AG04449 (cell line): ENCODE measurements at regions not wholly inside any gene's neighbourhood (a gene's known extent, or its start where the extent isn't known, plus 50 kb on each side); places are given as distances from the start of the nearest gene placed in this dataset.
"Not testable (repeated sequence)": the region's sequence is repeated elsewhere in the genome, so short reads cannot be mapped to it uniquely, and the experiment has no call there.

Experiments
- CTCF ChIA-PET: fragments of 350-600 bp; formaldehyde crosslinking; extraction: SDS; loops from one replicate; lab custom pipeline; 2021; ENCODE audit warnings: antibody characterized with exemption; lab: Yijun Ruan, JAX
- POLR2A ChIA-PET: fragments of 400-600, 350-600 bp; formaldehyde crosslinking; extraction: SDS; loops from one replicate; lab custom pipeline; 2020; ENCODE audit warnings: antibody characterized with exemption, inconsistent platforms; lab: Yijun Ruan, JAX
- DNase-seq: peaks from one replicate; pipeline ENCODE4 v3.0.0-alpha.2; 2010; ENCODE audit warnings: low read depth, low spot score
- H3K4me3 ChIP-seq: 2 replicates; pipeline ENCODE4 v1.5.1; 2011; ENCODE audit warnings: low read depth, mild to moderate bottlenecking, control low read depth, low read length
- TF ChIP-seq, protein P1 (sequence below): IDR thresholded peaks from one replicate; pipeline ENCODE4 v1.5.1; 2011; ENCODE audit warnings: mild to moderate bottlenecking, moderate library complexity, low read length, control low read depth, inconsistent platforms; ENCODE audit not compliant: insufficient read depth; ENCODE audit errors: missing control alignments

DNA sequence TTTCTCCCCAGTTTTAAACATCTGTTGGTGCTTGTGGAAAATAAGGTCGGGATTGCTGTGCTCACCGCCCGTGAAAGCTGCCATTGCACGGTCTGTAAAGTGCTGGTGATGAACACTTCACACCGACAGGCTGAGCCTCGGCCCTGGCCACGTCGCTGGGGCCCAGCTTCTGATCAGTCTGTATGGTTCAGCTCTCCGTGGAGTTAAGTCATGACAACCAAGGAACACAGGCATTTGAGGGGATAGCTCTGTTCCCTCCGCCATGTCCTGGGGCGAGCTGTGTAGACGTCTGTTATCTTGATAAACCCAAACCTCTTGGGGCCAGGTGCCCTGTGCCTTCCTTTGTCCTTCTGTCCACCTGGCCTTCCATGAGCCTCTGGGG lies 110.6 kb downstream of the METRNL start:
- ChIA-PET POLR2A (interaction anchor here (1.0 kb wide), 1 partner anchor 111 kb away, joined by 3 read pairs; the partner anchor contains the start of gene METRNL), CTCF (interaction anchor here (1.2 to 2.0 kb wide), 3 partner anchors 10 to 14 kb away, joined by 3 to 10 read pairs (median 3); no protein-coding TSS in a partner anchor)

DNA sequence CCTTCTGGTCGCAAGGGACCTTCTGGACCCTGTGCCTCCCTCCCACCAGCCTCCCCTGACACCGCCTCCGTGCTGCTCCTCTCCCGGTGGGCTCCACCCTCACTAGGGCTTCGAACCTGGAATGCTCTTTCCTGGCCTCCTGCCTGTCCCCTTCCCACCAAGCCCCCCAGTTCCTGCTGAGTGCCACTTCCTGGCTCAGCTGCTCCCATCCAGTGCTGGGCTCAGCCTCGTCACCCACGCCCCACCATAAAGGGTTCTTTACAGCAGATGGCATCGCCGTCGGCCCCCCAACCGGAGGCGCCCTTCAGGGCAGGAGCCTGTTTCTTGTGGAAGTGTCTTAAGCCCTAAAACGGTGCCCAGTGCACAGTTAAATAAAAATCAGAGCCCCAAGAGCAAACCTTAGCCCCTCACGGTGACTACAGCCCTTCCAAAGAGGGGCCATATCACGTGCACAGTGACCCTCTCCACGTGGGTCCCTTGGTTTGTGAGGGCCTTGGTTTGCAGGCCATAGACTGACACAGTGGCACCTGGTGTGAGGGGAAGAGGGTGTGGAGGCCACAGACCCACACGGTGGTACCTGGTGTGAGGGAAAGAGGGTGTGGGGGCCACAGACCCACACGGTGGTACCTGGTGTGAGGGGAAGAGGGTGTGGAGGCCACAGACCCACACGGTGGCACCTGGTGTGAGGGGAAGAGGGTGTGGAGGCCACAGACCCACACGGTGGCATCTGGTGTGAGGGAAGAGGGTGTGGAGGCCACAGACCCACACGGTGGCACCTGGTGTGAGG lies 111.4 kb downstream of the METRNL start:
- TF ChIP-seq, protein P1, sequence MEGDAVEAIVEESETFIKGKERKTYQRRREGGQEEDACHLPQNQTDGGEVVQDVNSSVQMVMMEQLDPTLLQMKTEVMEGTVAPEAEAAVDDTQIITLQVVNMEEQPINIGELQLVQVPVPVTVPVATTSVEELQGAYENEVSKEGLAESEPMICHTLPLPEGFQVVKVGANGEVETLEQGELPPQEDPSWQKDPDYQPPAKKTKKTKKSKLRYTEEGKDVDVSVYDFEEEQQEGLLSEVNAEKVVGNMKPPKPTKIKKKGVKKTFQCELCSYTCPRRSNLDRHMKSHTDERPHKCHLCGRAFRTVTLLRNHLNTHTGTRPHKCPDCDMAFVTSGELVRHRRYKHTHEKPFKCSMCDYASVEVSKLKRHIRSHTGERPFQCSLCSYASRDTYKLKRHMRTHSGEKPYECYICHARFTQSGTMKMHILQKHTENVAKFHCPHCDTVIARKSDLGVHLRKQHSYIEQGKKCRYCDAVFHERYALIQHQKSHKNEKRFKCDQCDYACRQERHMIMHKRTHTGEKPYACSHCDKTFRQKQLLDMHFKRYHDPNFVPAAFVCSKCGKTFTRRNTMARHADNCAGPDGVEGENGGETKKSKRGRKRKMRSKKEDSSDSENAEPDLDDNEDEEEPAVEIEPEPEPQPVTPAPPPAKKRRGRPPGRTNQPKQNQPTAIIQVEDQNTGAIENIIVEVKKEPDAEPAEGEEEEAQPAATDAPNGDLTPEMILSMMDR: no peak
- no peak for DNase-seq
- no peak overlapping the region for H3K4me3 ChIP-seq
- POLR2A ChIA-PET: interaction anchor here (1.0 kb wide), 1 partner anchor 112 kb away, joined by 3 read pairs; the partner anchor contains the start of gene METRNL
- CTCF ChIA-PET: interaction anchor here (1.4 to 2.0 kb wide), 2 partner anchors 10 to 12 kb away, joined by 3 to 10 read pairs; no protein-coding TSS in a partner anchor

More for the DNA sequence above, 110.6 kb downstream of the METRNL start:
- TF ChIP-seq, protein P1: no peak
- DNase-seq: no peak
- H3K4me3 ChIP-seq: no peak overlapping the region

DNA sequence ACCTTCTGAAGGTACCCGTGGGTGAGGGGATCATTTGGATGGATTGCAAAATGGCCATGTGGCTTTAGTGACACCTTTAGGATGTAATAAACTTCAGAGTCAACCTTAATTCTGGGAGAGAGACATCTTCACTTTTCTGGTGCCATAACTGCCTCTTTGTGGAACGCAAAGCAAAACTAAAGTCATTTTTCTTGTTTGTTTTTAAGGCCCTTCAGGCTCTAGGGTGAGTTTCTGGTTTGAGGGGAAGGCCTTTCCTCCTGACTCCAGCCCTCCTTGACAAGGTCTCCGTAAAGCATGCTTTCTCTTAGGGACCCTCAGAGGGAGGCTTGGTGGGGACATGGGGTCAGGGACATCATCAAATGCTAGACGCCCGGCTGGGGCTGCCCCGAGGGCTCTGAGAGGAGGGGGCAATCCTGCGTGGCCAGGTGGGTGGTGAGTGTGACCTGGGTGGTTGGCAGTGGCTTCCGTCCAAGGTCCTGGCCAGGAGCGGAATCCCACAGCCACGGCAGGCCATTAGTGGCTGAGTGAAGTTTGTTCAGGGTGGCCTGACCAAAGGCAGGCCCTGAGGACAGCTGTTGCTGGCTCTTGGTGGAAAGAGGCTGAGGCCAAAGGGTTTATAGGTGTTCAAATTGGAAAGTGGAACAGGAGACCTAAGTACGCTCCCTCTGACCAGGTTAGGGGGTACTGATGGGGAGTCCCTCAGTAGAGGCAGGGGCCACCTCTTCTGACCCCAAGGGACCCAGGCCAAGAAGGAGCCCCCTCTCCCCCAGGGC lies 112.2 kb downstream of the METRNL start:
- POLR2A ChIA-PET: no interaction called here
- DNase-seq: no peak
- CTCF ChIA-PET: interaction anchor here (1.3 kb wide), 1 partner anchor 411 kb away, joined by 3 read pairs; no protein-coding TSS in a partner anchor
- TF ChIP-seq, protein P1: no peak
- no peak overlapping the region for H3K4me3 ChIP-seq

DNA sequence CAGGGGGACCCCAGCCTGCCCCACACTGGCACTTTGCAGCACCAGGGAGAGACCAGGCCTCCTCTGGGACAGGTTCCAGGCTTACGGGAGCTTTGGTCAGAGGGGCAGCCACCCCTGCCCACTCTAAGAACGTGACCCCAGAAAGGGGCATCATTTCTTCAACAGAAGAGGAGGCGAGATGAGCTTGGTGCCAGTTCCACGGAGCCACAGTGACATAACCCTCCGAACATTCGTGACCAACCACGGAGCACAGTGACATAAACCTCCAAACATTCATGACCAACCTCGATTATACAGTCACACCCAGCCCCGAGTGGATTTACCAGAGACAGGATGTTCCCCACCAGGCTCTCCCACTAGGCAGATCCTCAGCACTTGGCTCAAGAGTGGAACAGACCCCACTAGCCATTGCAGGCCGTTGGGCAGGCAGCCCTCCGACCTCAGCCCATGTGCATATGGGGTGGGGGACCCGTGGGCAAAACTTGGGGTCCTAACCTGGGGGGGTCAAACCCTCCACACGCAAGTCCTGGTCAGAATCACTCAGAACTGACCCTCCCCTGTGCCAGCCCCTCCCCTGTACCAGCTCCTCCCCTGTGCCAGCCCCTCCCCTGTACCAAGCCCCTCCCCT lies 112.9 kb downstream of the METRNL start:
- ChIA-PET CTCF (interaction anchor here (0.9 to 1.3 kb wide), 2 partner anchors 108 to 412 kb away, joined by 3 read pairs; no protein-coding TSS in a partner anchor), POLR2A (interaction anchor here (1.4 kb wide), 1 partner anchor 113 kb away, joined by 3 read pairs; the partner anchor contains the start of gene METRNL)
- TF ChIP-seq, protein P1: no peak
- H3K4me3 ChIP-seq: no peak overlapping the region
- no peak for DNase-seq

DNA sequence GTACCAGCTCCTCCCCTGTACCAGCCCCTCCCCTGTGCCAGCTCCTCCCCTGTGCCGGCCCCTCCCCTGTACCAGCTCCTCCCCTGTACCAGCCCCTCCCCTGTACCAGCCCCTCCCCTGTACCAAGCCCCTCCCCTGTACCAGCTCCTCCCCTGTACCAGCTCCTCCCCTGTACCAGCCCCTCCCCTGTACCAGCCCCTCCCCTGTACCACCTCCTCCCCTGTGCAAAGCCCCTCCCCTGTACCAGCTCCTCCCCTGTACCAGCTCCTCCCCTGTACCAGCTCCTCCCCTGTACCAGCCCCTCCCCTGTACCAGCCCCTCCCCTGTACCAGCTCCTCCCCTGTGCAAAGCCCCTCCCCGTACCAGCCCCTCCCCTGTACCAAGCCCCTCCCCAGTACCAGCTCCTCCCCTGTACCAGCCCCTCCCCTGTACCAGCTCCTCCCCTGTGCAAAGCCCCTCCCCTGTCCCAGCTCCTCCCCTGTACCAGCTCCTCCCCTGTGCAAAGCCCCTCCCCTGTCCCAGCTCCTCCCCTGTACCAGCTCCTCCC lies 113.5 kb downstream of the METRNL start:
- H3K4me3 ChIP-seq, DNase-seq: not testable (repeated sequence)
- POLR2A ChIA-PET: interaction anchor here (1.4 kb wide), 1 partner anchor 114 kb away, joined by 3 read pairs; the partner anchor contains the start of gene METRNL
- CTCF ChIA-PET: interaction anchor here (0.9 kb wide), 1 partner anchor 109 kb away, joined by 3 read pairs; no protein-coding TSS in a partner anchor
